WTC11 (cell line): ENCODE measurements at regions not wholly inside any gene's neighbourhood (a gene's known extent, or its start where the extent isn't known, plus 50 kb on each side); places are given as distances from the start of the nearest gene placed in this dataset.

Experiments used
- ATAC-seq: fragments of 200-7000 bp; cut with Tn5 transposase; 2 replicates; pipeline ENCODE4 v1.10.0; 2021; ENCODE audit warnings: mild to moderate bottlenecking, moderate library complexity
- CTCF ChIA-PET: fragments of 300-600 bp; sonication (Branson Sonifier 250); formaldehyde crosslinking; loops from one replicate; lab custom pipeline; 2021; ENCODE audit warnings: antibody characterized with exemption; lab: Charles Lee
- POLR2A ChIA-PET: fragments of 350-600 bp; sonication (Branson Sonifier 250); formaldehyde crosslinking; loops from one replicate; lab custom pipeline; 2021; ENCODE audit warnings: antibody characterized with exemption; lab: Charles Lee
- DNase-seq: peaks from one replicate; pipeline ENCODE4 v3.0.0; 2021; ENCODE audit warnings: low spot score
- H3K27ac Mint-ChIP-seq: 2 replicates; pipeline ENCODE4 v1.8.0; 2021; ENCODE audit warnings: mixed read lengths
- H3K27me3 Mint-ChIP-seq: 2 replicates; pipeline ENCODE4 v1.8.0; 2021; ENCODE audit warnings: low read depth, mild to moderate bottlenecking, moderate library complexity, mixed read lengths
- H3K36me3 Mint-ChIP-seq: 2 replicates; pipeline ENCODE4 v1.8.0; 2021; ENCODE audit warnings: mixed read lengths
- H3K4me1 Mint-ChIP-seq: 2 replicates; pipeline ENCODE4 v1.8.0; 2022; ENCODE audit warnings: mixed read lengths
- H3K4me3 Mint-ChIP-seq: 2 replicates; pipeline ENCODE4 v1.8.0; 2021; ENCODE audit warnings: mild to moderate bottlenecking, moderate library complexity, mixed read lengths
- H3K9me3 Mint-ChIP-seq: 2 replicates; pipeline ENCODE4 v1.8.0; 2021; ENCODE audit warnings: mixed read lengths
- ARID4B ChIP-seq: sonication (generic); formaldehyde crosslinking; IDR thresholded peaks from 2 replicates; pipeline ENCODE4 v1.8.0; 2023; ENCODE audit warnings: missing genetic modification reagents, mild to moderate bottlenecking, borderline replicate concordance
- ATF6 ChIP-seq: sonication (generic); formaldehyde crosslinking; IDR thresholded peaks from 2 replicates; pipeline ENCODE4 v1.8.1; 2023; ENCODE audit warnings: mild to moderate bottlenecking, missing genetic modification reagents
- E2F1 ChIP-seq: sonication (generic); formaldehyde crosslinking; IDR thresholded peaks from 2 replicates; pipeline ENCODE4 v1.8.0; 2022; ENCODE audit warnings: mild to moderate bottlenecking, missing genetic modification reagents
- ELF4 ChIP-seq: sonication (generic); formaldehyde crosslinking; IDR thresholded peaks from 2 replicates; pipeline ENCODE4 v1.8.1; 2022; ENCODE audit warnings: low read depth, mild to moderate bottlenecking, moderate library complexity, missing genetic modification reagents
- ERG ChIP-seq: fragments of 250-450 bp; sonication (Bioruptor Pico); IDR thresholded peaks from 2 replicates; pipeline ENCODE4 v1.8.0; 2021; ENCODE audit warnings: mild to moderate bottlenecking
- GABPB1 ChIP-seq: sonication (generic); formaldehyde crosslinking; IDR thresholded peaks from 2 replicates; pipeline ENCODE4 v1.8.1; 2023; ENCODE audit warnings: mild to moderate bottlenecking, missing genetic modification reagents
- JAZF1 ChIP-seq: fragments of 250-450 bp; sonication (Bioruptor Pico); IDR thresholded peaks from 2 replicates; pipeline ENCODE4 v1.9.0; 2021; ENCODE audit warnings: moderate library complexity, mild to moderate bottlenecking, inconsistent platforms
- NFE2L1 ChIP-seq: sonication (generic); formaldehyde crosslinking; IDR thresholded peaks from 2 replicates; pipeline ENCODE4 v1.8.1; 2023; ENCODE audit warnings: missing genetic modification reagents
- NR1H2 ChIP-seq: sonication (generic); formaldehyde crosslinking; IDR thresholded peaks from 2 replicates; pipeline ENCODE4 v1.9.0; 2021; ENCODE audit warnings: mild to moderate bottlenecking, moderate library complexity, missing genetic modification reagents
- OVOL2 ChIP-seq: fragments of 250-450 bp; sonication (Bioruptor Pico); IDR thresholded peaks from 2 replicates; pipeline ENCODE4 v1.9.0; 2021; ENCODE audit warnings: mild to moderate bottlenecking, borderline replicate concordance
- PRDM15 ChIP-seq: sonication (generic); formaldehyde crosslinking; IDR thresholded peaks from 2 replicates; pipeline ENCODE4 v1.8.0; 2022; ENCODE audit warnings: missing genetic modification reagents
- PREB ChIP-seq: sonication (generic); formaldehyde crosslinking; IDR thresholded peaks from 2 replicates; pipeline ENCODE4 v1.8.1; 2022; ENCODE audit warnings: mild to moderate bottlenecking, missing genetic modification reagents, moderate library complexity, borderline replicate concordance
- RORB ChIP-seq: fragments of 250-450 bp; sonication (Bioruptor Pico); IDR thresholded peaks from 2 replicates; pipeline ENCODE4 v1.9.0; 2021; ENCODE audit warnings: mild to moderate bottlenecking
- STAT6 ChIP-seq: sonication (generic); formaldehyde crosslinking; conservative IDR thresholded peaks from 2 replicates; pipeline ENCODE4 v1.8.1; 2023; ENCODE audit warnings: mild to moderate bottlenecking, low read depth, missing genetic modification reagents, moderate library complexity
- USF1 ChIP-seq: sonication (generic); formaldehyde crosslinking; IDR thresholded peaks from 2 replicates; pipeline ENCODE4 v1.8.0; 2022; ENCODE audit warnings: mild to moderate bottlenecking, missing genetic modification reagents
- ZNF671 ChIP-seq: fragments of 250-450 bp; sonication (Bioruptor Pico); IDR thresholded peaks from 2 replicates; pipeline ENCODE4 v1.8.0; 2021; ENCODE audit warnings: mild to moderate bottlenecking

- CTCF ChIA-PET, result no interaction called here
- Mint-ChIP-seq H3K9me3 (peaks cover 7% of the 10 kb centered on the region; the same call in 1 of the 2 replicates), H3K27me3 (no peaks in the 10 kb centered on the region), H3K4me3 (no peak overlapping the region), H3K4me1 (peaks cover 23% of the 10 kb centered on the region), H3K27ac (no peak overlapping the region), H3K36me3 (no peaks in the 10 kb centered on the region)
- no peak for TF ChIP-seq GABPB1
- no peak for TF ChIP-seq E2F1 (CRISPR knock-in tag)
- TF ChIP-seq ELF4 (CRISPR knock-in tag), result no peak
- no peak for TF ChIP-seq NFE2L1
- no peak for TF ChIP-seq ARID4B
- TF ChIP-seq ZNF671 (CRISPR knock-in tag), result no peak
- no peak for TF ChIP-seq NR1H2 (CRISPR knock-in tag)
- DNase-seq, result no peak
- no peak for ATAC-seq
- POLR2A ChIA-PET, result no interaction called here
Observed at GRCh38 chr1:81695741-81696140, 105.0 kb upstream of the ADGRL2 start.

- TF ChIP-seq JAZF1 (no peak), PRDM15 (no peak), ERG (no peak), OVOL2 (CRISPR knock-in tag) (no peak), NR1H2 (CRISPR knock-in tag) (no peak), RORB (CRISPR knock-in tag) (no peak), PREB (CRISPR knock-in tag) (no peak), USF1 (CRISPR knock-in tag) (no peak), ATF6 (CRISPR knock-in tag) (no peak), STAT6 (CRISPR knock-in tag) (no peak)
- TF ChIP-seq, all 79 proteins: peak for 0
- ChIA-PET CTCF (no interaction called here), POLR2A (no interaction called here)
- Mint-ChIP-seq H3K27me3 (no peaks in the 10 kb centered on the region), H3K36me3 (peaks cover 7% of the 10 kb centered on the region), H3K9me3 (peaks cover 13% of the 10 kb centered on the region), H3K27ac (no peak overlapping the region), H3K4me1 (peaks cover 24% of the 10 kb centered on the region), H3K4me3 (no peak overlapping the region)
- DNase-seq (no peak), ATAC-seq (no peak)
Observed at GRCh38 chr1:81693316-81693715, 107.4 kb upstream of the ADGRL2 start.
